GM18519 (cell line): ENCODE measurements at regions not wholly inside any gene's neighbourhood (a gene's known extent, or its start where the extent isn't known, plus 50 kb on each side); places are given as distances from the start of the nearest gene placed in this dataset.
"Not testable (repeated sequence)": the region's sequence is repeated elsewhere in the genome, so short reads cannot be mapped to it uniquely, and the experiment has no call there.

ENCODE experiments used
- ATAC-seq: cut with Tn5 transposase; IDR thresholded peaks from one replicate; pipeline ENCODE4 v1.9.1; 2021; ENCODE audit warnings: mild to moderate bottlenecking, moderate library complexity; ENCODE audit not compliant: unreplicated experiment, low FRiP score

GRCh38 chr7:142575351-142575750 is 173.9 kb upstream of the PRSS1 start:
- ATAC-seq, result not testable (repeated sequence)

DNA sequence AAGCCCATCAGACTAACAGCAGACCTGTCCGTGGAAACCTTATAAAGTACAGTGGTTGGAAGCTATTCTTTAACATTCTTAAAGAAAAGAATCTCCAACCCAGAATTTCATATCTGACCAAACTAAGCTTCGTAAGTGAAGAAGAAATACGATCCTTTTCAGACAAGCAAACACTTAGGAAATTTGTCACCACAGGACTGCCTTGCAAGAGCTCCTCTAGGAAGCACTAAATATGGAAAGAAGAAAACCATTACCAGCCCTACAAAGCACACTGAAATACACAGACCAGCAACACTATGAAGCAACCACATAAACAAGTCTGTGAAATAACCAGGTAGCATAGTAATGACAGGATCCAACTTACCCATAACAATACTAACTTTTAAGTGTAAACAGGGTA is 177.7 kb upstream of the PRSS1 start:
- ATAC-seq, result no peak

DNA sequence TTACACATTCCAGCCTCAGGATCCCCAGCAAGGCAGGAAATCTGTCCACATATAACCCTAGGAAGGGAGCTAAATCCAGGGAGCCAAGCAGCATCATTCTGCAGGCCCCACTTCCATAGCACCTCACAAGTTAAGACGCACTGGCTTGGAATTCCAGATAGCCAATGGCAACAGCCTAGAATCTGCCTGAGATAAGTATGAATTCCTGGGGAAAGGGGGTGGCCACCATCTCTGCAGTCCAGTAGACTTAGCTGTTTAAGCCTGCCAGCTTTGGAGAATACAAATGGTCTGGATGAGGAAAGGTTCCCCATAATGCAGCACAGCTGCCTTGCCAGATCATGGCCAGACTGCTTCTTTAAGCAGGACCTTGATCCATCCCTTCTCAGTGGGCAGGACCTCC is 179.4 kb upstream of the PRSS1 start:
- no peak for ATAC-seq

DNA sequence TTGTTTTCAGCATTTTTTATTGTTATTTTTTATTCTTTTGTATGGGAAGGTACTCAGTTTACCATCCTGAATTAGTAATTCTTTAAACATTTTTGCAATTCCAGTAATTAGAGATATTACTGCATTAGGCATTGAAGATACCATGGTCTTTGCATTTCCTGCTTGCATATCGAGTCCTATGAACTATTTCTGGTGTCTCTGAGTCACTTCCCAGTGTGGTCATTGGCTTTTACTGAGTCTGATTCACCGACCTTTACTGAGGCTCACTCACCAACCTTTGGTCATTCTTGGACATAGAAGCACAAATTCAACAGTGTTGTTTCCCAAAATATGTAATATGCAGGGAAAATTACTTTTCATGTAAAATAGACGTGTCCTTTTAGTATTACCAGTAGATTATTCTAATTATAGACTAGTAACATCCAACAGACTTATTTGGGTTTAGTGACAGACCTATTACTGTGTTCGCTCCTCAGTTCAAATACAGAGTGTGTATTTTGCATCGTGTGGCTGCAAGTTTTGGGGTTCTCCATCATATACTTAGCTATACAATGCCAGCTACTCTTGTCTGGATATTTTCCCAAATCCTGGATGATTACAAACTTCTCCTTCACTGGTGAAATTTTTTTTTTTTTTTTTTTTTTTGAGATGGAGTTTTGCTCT is 180.7 kb upstream of the PRSS1 start:
- ATAC-seq, result no peak

- ATAC-seq, result no peak
These were observed 181.8 kb upstream of the PRSS1 start for GRCh38 chr7:142567201-142568075.

DNA sequence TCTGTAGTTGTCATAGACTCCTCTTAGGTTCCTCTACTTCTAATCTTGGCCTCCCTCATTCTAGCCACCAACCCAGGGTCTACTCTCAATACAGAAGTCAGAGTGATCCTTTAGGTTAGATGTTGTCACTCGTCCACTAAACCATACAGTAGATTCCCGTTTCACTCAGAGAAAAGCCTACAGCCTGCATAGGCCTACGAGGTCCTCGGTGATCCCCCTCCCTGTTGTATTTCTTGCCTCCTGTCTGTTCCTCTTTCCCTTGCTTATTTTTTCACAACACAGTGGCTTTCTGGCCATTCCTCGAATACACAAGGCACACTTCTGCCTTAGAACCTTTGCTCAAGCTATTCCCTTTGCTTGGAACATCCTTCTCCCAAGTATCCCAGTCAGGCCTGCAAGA is 183.0 kb upstream of the PRSS1 start:
- no peak for ATAC-seq

DNA sequence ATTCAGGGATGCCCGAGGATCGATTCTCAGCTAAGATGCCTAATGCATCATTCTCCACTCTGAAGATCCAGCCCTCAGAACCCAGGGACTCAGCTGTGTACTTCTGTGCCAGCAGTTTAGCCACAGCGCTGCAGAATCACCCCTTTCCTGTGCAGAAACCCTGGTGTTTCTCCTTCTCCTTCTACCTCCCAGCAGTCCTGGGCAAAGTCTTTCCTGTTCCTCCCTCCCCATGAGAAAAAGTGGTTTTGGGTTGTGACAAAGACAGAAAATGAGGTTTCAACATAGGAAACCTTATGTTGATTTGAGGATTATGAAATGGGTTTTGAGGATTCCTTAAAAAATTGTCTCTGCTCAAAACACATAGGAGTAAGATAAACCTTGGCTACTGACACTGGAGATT is 185.1 kb upstream of the PRSS1 start:
- not testable (repeated sequence) for ATAC-seq

GRCh38 chr7:142563470-142563869 is 185.8 kb upstream of the PRSS1 start:
- no peak for ATAC-seq

DNA sequence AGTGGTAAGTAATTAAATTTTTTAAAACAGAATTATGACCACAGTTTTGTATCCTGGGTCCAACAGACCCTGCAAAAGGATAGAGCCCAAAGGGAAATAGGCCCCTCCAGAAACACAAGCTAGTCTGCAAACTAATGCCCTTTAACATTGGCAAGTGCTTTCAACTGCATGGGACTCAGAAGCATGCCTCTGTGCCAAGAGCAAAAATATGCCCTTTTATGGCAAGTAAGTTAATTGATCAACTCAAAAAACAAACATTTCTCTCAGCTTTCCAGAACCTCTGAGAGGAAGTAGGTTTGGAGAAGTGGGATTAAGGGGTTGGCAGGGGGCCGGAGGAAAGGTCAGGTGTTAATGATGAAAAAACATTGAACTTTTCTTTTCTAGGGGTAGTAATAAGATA is 186.6 kb upstream of the PRSS1 start:
- no peak for ATAC-seq

- not testable (repeated sequence) for ATAC-seq
These were observed 187.9 kb upstream of the PRSS1 start for GRCh38 chr7:142561396-142561795.

DNA sequence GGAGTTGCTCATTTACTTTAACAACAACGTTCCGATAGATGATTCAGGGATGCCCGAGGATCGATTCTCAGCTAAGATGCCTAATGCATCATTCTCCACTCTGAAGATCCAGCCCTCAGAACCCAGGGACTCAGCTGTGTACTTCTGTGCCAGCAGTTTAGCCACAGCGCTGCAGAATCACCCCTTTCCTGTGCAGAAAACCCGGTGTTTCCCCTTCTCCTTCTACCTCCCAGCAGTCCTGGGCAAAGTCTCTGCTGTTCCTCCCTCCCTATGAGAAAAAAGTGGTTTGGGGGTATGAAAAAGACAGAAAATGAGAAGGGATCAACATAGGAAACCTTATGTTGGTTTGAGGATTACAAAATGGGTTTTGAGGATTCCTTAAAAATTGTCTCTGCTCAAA is 188.5 kb upstream of the PRSS1 start:
- not testable (repeated sequence) for ATAC-seq

GRCh38 chr7:142560166-142560565 is 189.1 kb upstream of the PRSS1 start:
- no peak for ATAC-seq

GRCh38 chr7:142557971-142558582 is 191.2 kb upstream of the PRSS1 start:
- peak; percentile 81 for ATAC-seq

- ATAC-seq, result no peak
These were observed 192.5 kb upstream of the PRSS1 start for GRCh38 chr7:142556740-142557139.

DNA sequence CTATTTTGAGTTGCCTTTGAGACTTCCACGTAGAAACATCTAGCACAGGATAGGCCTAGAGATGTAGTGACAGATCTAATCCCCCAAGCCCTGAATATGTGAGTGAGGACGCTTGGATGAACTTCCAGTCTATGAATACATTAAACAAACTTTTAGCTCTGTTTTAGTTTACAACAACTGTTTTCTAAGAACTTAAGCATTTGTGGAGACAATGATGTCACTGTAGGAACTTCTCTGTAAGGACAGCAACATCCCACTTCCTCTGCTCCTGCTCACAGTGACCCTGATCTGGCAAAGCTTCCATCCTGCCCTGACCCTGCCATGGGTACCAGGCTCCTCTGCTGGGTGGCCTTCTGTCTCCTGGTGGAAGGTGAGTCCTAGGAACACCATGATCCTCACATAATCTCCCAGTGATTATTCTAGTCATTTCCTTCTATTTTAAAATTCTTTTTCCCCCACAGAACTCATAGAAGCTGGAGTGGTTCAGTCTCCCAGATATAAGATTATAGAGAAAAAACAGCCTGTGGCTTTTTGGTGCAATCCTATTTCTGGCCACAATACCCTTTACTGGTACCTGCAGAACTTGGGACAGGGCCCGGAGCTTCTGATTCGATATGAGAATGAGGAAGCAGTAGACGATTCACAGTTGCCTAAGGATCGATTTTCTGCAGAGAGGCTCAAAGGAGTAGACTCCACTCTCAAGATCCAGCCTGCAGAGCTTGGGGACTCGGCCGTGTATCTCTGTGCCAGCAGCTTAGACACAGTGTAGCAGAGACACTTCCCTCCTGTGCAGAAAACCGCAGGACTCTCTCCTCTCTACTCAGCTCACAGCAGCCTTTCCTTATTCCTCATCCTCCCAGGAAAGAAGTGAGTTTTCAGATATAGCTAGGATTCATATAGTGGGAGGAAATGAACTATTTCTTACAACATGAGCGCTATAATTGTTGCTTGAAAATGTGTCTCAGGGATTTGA is 194.4 kb upstream of the PRSS1 start:
- no peak for ATAC-seq

GRCh38 chr7:142553216-142553615 is 196.1 kb upstream of the PRSS1 start:
- no peak for ATAC-seq

- ATAC-seq, result no peak
These were observed 200.3 kb upstream of the PRSS1 start for GRCh38 chr7:142548978-142549377.

- ATAC-seq, result no peak
These were observed 202.8 kb upstream of the PRSS1 start for GRCh38 chr7:142546452-142546851.

DNA sequence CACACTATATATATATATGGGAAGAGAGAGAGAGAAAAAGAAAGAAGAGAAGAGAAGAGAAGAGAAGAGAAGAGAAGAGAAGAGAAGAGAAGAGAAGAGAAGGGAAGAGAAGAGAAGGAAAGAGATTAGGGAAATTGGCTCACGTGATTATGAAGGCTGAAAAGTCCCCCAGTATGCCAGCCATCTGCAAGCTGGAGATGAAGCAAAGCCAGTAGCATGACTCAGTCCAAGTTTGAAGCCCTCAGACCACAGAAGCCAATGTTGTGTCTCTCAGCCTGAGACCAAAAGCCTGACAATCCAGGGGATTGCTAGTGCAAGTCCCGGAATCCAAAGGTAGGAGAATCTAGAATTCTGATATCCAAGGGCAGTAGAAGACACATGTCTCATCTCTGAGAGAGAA is 206.3 kb upstream of the PRSS1 start:
- ATAC-seq, result no peak

GRCh38 chr7:142542105-142542504 is 207.2 kb upstream of the PRSS1 start:
- ATAC-seq, result no peak
